ENCODE measurements at regions not wholly inside any gene's neighbourhood (a gene's known extent, or its start where the extent isn't known, plus 50 kb on each side); places are given as distances from the start of the nearest gene placed in this dataset.
"Not testable (repeated sequence)": the region's sequence is repeated elsewhere in the genome, so short reads cannot be mapped to it uniquely, and the experiment has no call there.

DNA sequence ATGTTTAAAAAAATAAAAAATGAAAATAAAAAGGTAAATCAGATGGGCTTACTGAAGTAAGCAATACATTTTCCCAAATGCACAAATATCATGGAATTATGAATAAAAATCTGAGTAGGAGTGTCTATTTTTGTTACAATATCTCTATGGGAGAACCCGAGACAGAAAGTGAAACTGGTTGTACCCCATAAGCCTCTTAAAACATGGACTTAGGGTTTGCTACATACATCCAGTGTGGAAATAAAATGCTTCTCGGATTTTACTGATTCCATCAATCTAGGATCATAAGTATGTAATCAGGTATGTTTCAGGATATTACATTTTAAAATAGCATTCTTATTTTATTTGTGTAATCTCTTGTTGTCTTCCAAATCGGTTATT, 177.8 kb upstream of the CDIN1 start:
- no peak for DNase-seq (ENCODE audit: low read depth in 2 of 2)

DNA sequence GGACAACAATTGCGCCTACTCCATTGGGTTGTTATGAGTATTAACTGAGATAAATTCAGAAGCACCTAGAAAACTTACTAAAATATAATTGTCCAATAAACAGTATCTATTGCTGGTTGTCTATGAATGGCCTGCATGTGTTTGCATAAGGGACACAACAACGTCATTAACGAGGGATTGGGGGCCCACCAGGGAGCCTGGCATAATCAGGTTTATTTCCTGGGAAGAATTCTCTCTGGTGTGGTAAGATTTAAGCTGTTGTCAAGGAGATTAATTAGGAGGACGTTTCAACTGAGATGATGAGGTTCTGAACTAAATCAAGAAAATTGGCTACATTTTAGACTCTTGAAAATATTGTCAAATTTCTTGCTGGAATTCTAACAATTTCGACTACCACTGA, 176.1 kb upstream of the CDIN1 start:
- DNase-seq (ENCODE audit: low read depth in 2 of 2), result no peak

DNA sequence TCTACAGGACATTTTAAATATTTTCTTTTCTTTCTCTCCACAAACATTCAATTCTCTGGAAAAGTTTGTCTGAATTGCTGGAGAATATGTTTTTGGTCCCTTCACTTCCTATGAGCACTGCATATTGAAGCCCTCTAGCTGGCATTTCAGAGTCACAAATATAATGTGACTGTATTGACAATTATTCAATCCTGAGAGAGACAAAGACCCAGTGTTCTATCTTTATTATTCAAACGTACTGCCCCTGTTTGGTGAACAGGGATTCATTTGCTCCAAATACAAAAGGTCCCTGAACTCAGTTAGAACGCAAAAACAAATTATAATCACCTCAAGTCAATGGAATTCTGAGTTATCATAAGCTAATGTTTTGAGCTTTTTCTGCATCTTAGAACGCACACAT, 173.1 kb upstream of the CDIN1 start:
- DNase-seq (ENCODE audit: low read depth in 2 of 2), result no peak

DNA sequence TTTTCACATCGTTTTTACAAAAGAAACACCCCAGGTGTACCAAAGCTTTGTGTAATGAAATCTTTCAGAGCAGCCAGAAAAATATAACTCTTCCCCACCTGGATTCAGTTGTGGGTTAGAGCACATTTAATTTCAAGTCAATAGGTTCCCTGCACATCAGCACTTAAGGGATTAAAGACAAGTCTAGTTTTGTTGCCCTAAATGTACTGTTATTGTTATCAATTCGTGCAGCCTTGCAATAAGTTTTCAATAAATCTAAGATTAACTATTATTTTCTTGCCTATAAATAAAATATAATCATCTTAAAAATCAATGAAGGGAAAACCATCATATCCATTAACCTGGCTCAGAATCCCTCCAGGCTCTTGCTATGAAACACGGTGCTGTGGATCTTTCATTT, 172.5 kb upstream of the CDIN1 start:
- DNase-seq (ENCODE audit: low read depth in 2 of 2), result no peak

DNA sequence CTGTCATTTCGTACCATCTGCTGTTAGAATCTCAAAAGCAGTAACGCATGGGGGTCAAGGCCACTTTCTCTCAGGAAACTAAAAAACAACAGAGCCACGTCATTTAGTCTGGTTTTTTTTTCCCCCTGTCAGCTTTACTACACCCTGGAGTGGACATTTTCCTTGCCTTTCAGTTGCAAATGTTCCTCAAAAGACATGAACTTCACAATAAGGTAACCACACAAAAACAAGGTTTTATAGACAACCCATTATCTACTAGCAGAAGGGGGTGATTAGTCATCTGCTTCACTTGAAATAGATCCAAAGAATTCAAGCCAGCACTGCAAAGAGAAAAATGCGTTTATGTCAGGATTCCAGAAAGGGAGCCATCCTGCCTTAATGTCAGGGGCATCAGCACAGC, 171.8 kb upstream of the CDIN1 start:
- DNase-seq (ENCODE audit: low read depth in 2 of 2), result no peak

DNA sequence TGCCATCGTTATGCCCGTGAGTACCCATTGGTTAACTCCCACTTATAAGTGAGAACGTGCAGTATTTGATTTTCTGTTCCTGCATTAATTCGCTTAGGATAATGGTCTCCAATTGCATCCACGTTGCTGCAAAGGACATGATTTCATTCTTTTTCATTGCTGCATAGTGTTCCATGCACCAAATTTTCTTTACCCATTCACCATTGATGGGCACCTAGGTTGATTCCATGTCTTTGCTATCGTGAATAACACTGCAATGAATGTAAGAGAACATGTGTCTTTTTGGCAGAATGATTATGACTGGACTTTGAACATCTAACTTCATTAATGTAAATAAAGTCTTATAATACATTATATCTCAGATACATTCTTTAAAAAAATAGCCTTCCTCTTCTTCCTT, 169.6 kb upstream of the CDIN1 start:
- DNase-seq (ENCODE audit: low read depth in 2 of 2), result no peak

DNA sequence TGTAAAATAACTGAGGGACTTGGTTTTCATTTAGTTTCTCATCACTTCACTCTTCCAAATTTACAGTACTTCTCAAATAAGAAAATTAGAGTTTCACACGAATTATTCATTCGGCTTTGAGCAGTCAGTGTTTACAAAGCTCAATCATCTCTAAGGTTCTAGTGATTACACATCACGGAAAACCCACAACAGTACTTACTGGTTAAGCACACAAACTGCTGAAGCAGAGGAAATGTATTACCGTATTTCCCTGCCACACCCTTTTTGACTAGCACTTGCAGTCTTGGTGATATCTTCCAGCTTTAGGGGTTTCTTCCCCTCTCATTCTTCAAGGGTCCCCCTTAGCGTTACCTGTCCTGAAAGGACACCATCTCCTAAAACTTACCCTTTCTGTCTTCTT, 164.8 kb upstream of the CDIN1 start:
- DNase-seq (ENCODE audit: low read depth in 2 of 2), result no peak

DNA sequence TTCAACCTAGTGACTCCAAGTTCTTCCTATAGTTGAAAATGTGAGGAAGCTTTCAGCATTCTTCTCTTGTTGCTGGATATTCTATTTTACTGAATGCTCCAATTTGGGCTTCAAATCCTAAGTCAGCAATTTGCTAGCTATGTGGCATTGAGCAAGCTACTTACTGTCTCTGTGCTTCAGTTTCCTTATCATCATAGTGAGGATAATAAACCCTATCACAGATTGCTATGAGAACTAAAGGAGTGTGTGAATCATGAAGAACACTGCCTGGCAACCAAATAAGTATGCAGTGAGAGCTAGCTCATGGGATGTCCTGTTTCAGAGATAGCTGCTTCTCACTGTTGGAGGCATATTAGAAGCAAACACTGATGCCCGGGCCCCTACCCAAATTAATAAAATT, 163.8 kb upstream of the CDIN1 start:
- DNase-seq (ENCODE audit: low read depth in 2 of 2), result no peak

DNA sequence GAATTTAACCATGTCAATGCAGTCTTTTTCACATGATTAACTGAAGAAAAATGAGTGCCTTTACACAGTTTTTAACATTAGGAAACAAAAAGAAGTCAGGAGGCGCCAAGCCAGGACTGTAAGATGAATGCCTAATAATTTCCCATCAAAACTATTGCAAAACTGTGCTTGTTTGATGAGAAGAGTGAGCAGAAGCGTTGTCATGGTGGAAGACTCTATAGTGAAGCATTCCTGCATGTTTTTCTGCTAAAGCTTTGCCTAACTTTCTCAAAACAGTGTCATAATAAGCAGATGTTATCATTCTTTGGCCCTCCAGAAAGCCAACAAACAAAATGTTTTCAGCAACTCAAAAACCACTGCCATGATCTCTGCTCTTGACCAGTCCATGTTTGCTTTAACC, 156.8 kb upstream of the CDIN1 start:
- DNase-seq (ENCODE audit: low read depth in 2 of 2), result no peak

DNA sequence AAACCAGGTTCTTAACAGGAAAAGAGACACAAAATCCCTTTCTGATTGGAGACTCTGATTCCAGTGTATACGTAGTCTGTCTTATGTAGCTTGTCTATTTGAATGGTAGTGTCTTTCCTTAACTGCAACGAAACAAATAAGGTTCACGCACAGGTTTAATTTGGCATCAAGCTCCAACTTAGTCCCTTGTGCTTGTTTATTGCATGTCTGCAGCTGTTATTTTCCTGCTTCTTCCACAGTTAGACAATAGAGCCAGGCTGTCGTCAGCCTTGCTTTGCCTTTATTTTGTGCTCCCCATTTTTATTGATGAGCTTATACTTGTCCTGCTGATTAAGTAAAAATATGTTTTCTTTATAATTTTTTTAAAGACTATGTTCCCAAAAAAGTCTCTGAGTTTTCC, 152.7 kb upstream of the CDIN1 start:
- no peak for DNase-seq (ENCODE audit: low read depth in 2 of 2)

DNA sequence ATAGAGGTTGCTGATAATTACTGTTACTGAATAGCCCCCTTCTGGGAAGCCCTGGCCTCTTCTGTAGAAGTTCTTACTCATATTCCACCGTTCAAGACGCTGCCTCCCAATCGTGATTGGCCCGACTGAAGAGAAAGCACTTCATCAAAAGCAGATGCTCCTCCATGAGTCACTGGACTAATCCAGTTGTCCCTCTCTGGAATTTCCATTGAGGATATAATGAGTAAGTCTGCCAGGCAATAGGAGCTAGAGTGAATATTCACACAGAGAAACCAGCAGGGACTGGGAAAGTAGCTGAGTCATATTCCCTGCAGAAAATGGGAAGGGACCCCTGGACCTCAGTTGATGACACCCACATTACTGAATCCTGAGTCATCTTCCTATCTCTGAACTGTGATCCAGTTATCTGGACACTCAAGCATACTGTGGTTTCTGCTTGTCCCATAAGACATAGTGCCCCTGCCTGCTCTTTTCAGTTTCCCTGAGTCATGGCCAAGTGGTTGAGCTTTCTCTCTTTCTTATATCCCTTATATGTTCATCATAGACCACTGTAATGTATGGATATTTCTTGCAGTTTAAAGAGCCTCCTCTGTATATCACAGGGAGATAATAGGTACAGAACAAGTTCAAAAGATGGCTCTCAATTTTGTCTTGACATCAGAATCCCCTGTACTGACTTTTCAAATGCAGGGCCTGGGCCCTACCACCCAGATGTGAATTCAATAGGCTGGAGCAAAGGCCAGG, 151.2 kb upstream of the CDIN1 start:
- DNase-seq (ENCODE audit: low read depth in 2 of 2), result no peak

DNA sequence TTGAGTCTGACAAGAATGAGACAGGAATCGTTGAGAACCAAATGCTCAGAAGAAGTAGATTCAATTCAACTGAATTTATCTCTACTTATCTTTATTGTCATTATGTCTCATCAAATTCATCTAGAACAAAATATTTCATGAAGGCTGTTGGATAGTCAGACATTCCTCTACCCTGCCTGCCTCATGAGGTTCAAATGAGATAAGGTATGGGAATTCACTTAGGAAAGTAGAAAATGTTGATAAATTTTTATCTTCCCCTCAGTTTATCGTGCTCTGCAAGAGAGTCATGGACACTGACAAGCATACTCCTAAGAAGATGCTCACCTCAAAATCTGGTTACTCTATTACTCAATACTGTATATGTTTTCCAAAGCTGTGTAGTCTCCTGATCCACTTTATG, 149.7 kb upstream of the CDIN1 start:
- DNase-seq (ENCODE audit: low read depth in 2 of 2), result no peak

DNA sequence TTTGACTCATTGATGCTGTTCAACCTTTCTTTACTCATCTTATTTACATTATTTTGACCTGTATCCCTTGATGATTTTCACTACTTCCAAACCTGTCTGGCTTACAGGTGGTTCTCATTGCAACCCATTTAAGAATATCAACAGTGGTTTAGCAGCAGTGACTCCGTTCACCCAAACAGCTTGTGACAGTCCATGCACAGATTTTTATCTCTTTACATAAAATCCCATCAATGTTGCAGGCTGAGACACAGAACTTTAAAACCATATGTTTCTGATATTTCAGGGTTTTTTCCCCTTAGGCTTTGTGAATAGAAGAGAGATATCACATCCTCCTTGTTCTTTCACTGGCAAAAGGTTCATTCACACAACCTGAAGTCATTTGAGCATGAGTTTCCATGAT, 149.1 kb upstream of the CDIN1 start:
- DNase-seq (ENCODE audit: low read depth in 2 of 2), result no peak

DNA sequence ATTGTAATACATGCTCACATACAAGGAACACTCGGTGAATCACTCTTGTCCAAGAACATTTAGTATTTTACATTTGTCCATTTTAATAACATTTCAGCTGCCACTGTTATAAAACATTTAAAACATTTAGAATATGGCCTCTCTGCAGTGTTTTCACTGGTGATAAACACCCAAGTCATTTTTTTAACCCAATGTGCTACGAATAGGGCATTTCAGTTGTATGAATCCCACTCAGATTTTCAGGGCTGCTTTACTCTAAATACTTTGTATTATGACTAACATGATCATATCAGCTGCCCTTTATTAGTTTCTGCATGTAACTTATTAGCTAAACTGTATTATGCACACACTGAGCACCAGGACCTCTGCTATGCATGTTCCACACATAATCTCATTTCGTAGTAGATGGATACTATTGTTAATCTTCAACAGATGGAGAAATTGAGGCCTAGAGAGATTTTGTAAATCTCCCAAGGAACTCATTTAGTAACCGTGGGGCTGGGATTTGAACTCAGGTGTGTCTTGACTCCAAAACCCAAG, 148.6 kb upstream of the CDIN1 start:
- DNase-seq (ENCODE audit: low read depth in 2 of 2), result no peak

DNA sequence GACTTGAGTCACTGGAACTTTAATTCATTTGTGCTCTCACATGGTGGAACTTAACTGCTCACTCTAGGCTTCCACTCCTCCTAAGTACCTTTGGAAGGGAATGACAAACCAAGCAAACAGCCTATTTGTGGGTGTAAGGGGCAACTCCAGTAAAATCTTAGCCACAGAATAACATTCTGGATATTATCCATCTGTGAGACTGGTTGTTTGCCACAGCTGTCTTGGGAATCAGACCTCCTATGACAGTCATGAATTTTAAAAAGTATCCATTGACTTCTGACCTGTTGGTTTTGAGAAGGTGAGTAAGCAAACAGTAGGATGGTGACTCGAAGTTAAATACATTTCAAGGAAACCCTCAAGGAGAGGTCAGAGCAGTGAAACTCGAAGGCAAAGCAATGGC, 147.3 kb upstream of the CDIN1 start:
- no peak for DNase-seq (ENCODE audit: low read depth in 2 of 2)

DNA sequence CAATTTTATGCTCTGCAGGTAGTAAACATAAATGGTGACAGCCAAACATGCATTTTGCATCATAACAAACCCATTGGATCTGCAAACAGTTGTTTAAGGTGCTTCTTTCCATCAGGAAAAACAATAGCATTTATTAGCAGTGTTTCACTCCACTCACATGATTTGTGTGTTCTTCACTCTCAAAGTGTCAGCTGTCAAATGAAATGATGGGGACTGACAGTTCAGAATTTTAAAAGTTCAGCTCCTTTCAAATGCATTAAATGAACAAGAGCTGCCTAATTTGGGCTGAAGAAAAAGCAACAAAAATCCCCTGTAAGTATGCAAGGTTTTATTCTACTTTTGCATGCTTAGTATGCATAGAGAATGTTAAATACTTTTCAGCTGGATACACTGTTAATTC, 145.2 kb upstream of the CDIN1 start:
- no peak for DNase-seq (ENCODE audit: low read depth in 2 of 2)

DNA sequence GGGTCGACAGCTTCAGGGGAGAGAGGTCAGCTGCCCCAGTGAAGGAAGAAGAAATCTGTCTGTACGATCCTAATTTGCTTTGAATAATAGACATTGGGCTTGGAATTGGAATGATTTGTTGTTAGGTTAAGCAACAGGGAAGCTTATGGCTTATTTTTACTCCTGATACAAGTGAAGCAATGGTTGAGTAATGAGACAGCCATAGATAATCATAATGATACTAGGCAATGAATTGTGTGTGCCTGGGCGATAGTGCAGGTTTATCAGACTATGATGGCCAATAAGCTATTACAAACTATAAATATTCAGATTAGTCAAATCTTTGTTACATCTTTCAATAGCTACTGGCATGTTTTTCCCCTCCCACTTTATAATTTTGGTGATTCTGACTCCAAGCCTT, 140.9 kb upstream of the CDIN1 start:
- DNase-seq (ENCODE audit: low read depth in 2 of 2), result no peak

DNA sequence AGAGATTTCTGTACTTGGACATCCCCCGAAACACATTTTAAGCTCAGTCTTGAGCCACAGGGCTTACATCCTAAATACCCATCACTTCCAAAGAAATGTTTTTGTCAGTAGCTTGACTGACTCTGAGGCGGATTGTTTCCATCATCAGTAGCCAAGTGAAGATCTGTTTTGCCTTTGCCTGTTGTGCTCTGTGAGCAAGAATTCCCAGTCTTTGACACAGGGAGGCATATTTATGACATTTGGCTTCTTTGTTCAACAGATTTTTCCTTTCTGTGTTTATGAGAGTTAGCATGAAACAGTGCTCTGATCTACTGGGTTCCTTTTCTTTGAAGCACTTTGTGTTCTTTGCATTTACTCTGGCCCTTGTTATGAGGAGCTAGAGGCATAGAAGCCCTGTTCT, 132.1 kb upstream of the CDIN1 start:
- no peak for DNase-seq (ENCODE audit: low read depth in 2 of 2)

DNA sequence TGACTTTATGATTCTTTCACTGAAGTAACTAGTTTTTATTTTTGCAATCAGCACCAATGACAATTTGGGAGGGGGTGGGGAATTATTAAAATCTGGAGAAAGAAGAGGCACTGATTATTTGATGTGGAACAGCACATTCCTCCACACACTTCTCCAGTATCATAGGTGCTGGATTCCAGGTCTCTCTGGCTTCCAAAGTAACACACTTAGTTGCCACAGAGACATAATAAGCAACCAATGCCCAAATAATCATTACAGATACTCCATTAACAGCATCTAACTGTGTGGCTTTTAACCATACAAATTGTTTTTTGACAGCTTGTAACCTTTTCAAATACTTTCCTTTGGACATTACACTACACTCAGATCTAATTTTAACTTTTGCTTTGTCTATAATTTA, 131.0 kb upstream of the CDIN1 start:
- DNase-seq (ENCODE audit: low read depth in 2 of 2), result no peak

DNA sequence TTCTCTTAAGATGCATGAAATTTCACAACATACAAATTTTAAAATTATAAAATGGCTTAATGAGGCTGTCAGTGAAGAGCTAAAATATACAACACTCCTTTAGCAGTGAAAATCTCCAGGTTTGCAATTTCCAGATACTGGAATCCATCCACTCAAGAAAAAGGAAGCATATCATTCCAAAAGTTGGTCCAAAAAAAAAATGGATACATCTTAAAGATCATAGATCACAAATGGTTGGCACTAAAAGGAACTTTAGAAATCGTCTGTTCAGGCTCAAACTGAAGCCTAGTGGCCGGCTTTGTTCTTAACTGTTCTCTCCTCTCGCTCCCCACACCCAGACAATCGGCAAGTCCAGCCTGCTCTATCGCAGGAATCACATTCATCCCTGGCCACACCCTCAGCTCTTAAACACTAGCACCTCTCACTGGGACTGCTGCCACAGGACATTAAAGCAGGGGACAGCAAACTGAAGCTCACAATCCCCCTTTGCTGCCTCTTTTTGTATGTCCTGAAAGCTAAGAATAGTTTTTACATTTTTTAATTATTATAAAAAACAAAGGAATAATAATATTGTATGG, 130.3 kb upstream of the CDIN1 start:
- DNase-seq (ENCODE audit: low read depth in 2 of 2), result no peak

DNA sequence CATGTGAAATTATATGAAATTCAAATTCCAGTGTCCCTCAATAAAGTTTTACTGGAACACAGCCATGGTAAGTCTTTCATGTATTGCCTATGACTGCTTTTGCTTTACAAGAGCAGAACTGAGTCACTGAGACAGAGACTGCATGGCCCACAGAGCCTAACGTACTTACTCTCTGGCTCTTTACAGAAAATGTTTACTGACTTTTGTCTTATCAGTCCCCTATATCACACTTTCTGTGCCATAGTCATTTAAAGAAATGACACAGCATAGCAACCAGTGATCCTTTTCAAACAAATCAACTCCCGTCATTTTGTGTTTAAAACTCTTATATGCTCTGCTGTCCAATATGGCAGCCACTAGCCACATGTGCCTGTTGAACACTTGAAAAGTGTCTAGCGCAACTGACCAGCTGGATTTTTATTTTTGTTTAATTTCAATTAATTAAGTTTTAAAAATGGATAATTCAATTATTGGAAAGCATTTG, 129.7 kb upstream of the CDIN1 start:
- DNase-seq (ENCODE audit: low read depth in 2 of 2), result no peak

DNA sequence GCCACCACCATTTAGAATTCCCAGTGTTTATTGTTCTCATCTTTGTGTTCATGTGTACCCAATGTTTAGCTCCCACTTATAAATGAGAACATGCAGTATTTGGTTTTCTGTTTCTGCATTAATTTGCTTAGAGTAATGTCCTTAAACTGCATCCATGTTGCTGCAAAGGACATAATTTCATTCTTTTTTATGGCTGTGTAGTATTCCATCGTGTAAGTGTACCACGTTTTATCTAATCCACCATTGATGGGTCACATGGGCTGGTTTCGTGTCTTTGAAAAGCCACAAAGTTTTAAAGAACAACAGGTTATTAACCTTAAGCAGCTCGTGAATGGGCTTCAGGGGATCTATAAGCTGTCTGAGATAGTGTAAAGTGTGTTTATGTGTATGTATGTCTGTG, 125.2 kb upstream of the CDIN1 start:
- not testable (repeated sequence) for DNase-seq (ENCODE audit: low read depth in 2 of 2)

DNA sequence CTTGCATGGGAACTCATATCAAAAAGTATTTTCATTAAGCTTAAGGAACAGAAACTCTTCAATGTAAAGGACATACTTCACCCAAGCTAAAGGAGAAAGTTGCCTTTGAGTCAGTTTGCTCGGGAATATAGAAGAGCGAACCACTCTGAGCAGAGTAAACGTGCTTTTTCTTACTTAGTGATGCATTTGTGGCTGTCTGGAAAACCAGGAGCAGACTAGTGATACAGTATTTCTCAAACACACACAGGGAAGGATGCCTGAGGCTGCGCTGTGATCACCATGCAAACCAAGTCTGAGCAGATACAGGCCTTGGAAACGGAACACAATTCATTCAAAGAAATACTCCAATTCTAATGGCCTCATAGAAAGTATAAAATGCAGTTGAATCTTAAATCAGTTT, 121.0 kb upstream of the CDIN1 start:
- no peak for DNase-seq (ENCODE audit: low read depth in 2 of 2)

DNA sequence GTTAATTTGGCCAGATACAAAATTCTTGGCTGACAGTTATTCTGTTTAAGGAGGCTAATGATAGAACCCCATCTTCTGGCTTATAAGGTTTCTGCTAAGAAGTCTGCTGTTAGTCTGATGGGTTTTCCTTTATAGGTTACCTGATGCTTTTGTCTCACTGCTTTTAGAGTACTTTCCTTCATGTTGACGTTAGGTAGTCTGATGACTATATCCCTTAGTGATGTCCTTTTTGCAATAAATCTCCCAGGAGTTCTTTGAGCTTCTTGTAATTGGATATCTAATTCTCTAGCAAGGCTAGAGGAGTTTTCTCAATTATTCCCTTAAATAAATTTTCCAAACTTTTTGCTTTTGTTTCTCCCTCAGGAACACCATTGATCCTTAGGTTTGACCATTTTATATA, 114.1 kb upstream of the CDIN1 start:
- no peak for DNase-seq (ENCODE audit: low read depth in 2 of 2)

All from stimulated activated CD8-positive, alpha-beta memory T cell treated with anti-CD3 and anti-CD28 coated beads, Interleukin-2, amount 100 ng/mL, for 48 hours (primary cell).